AG20443 (cell line): ENCODE measurements at regions not wholly inside any gene's neighbourhood (a gene's known extent, or its start where the extent isn't known, plus 50 kb on each side); places are given as distances from the start of the nearest gene placed in this dataset.

ENCODE experiments used
- DNase-seq: peaks from one replicate; pipeline ENCODE4 v3.0.0; 2012; ENCODE audit warnings: low spot score, mixed read lengths

DNA sequence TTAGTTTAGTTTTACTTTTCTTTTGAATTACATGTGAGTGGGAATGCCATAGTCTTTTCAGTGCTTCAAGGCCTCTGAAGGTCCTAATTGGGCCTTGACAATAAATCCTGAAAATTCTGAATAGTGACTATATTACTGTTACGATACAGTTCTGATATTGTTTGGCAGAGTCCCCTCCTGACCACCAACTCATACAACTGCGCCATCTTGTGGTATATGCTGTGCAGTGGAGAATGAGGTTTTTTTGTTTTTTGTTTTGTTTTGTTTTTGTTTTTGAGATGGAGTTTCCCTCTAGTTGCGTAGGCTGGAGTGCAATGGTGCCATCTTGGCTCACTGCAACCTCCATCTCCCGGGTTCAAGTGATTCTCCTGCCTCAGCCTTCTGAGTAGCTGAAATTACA lies 56.6 kb upstream of the CHRDL1 start:
- peak; percentile 22 for DNase-seq

GRCh38 chrX:110851780-110852179 lies 56.2 kb upstream of the CHRDL1 start:
- DNase-seq: peak; percentile 22

- peak; percentile 23 for DNase-seq
These were observed 51.7 kb upstream of the CHRDL1 start for GRCh38 chrX:110847334-110847733.

DNA sequence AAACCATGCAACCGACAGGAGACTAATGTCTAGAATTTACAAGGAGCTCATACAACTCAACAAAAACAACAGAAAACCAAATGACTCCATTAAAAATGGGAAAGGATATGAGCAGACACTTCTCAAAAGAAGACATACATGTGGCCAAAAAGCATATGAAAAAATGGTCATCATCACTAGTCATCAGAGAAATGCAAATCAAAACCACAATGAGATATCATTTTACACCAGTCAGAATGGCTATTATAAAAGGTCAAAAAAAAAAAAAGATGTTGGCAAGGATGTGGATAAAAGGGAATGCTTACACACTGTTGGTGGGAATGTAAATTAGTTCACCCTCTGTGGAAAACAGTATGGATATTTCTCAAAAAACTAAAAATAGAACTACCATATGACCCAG lies 50.5 kb upstream of the CHRDL1 start:
- no peak for DNase-seq
